Karpas-422 (cell line): ENCODE measurements at regions not wholly inside any gene's neighbourhood (a gene's known extent, or its start where the extent isn't known, plus 50 kb on each side); places are given as distances from the start of the nearest gene placed in this dataset.

ENCODE experiments used
- DNase-seq: peaks from one replicate; pipeline ENCODE4 v3.0.0-alpha.2; 2015
- H2AFZ ChIP-seq: fragments of 200-600 bp; sonication (generic); 2 replicates; pipeline ENCODE4 v1.6.1; 2014; ENCODE audit warnings: antibody characterized with exemption, low read length, mixed read lengths
- H3K27ac ChIP-seq: fragments of 200-600 bp; sonication (generic); 2 replicates; pipeline ENCODE4 v1.5.1; 2014; ENCODE audit warnings: mild to moderate bottlenecking, low read length, moderate library complexity
- H3K27me3 ChIP-seq: fragments of 200-600 bp; sonication (generic); 2 replicates; pipeline ENCODE4 v1.6.1; 2014; ENCODE audit warnings: low read length, mixed read lengths
- H3K36me3 ChIP-seq: fragments of 200-600 bp; sonication (generic); 2 replicates; pipeline ENCODE4 v1.6.1; 2014; ENCODE audit warnings: low read length, mixed read lengths; ENCODE audit not compliant: insufficient read depth
- H3K4me1 ChIP-seq: fragments of 200-600 bp; sonication (generic); 2 replicates; pipeline ENCODE4 v1.6.1; 2014; ENCODE audit warnings: mild to moderate bottlenecking, low read length, mixed read lengths
- H3K4me2 ChIP-seq: fragments of 200-600 bp; sonication (generic); 2 replicates; pipeline ENCODE4 v1.6.1; 2014; ENCODE audit warnings: low read length, low read depth, mild to moderate bottlenecking; ENCODE audit not compliant: poor library complexity, severe bottlenecking
- H3K4me3 ChIP-seq: fragments of 200-600 bp; sonication (generic); 2 replicates; pipeline ENCODE4 v1.5.1; 2014; ENCODE audit warnings: mild to moderate bottlenecking, antibody characterized with exemption, low read length, mixed read lengths
- H3K79me2 ChIP-seq: fragments of 200-600 bp; sonication (generic); 2 replicates; pipeline ENCODE4 v1.6.1; 2014; ENCODE audit warnings: mild to moderate bottlenecking, low read length, mixed read lengths
- H3K9ac ChIP-seq: fragments of 200-600 bp; sonication (generic); 2 replicates; pipeline ENCODE4 v1.6.0; 2014; ENCODE audit warnings: low read length
- H3K9me2 ChIP-seq: fragments of 200-600 bp; sonication (generic), shearing (Covaris generic); replicated peaks from 2 replicates; pipeline ENCODE4 v1.6.0; 2014; ENCODE audit warnings: mild to moderate bottlenecking, low read length, moderate library complexity; ENCODE audit not compliant: insufficient read depth
- H3K9me3 ChIP-seq: fragments of 300-700, 200-600 bp; sonication (generic); 2 replicates; pipeline ENCODE4 v1.6.1; 2014; ENCODE audit warnings: low read length, mixed read lengths
- H4K20me1 ChIP-seq: fragments of 200-600 bp; sonication (generic); 2 replicates; pipeline ENCODE4 v1.6.1; 2014; ENCODE audit warnings: mild to moderate bottlenecking, antibody characterized with exemption, low read length, low read depth; ENCODE audit not compliant: insufficient read depth

- Histone ChIP-seq H3K4me3 (no peak overlapping the region), H3K9me3 (no peaks in the 10 kb centered on the region), H3K27ac (no peak overlapping the region), H4K20me1 (no peaks in the 10 kb centered on the region), H3K79me2 (no peaks in the 10 kb centered on the region), H3K4me1 (no peaks in the 10 kb centered on the region), H2AFZ (no peak overlapping the region), H3K36me3 (no peaks in the 10 kb centered on the region), H3K4me2 (no peak overlapping the region), H3K9ac (no peak overlapping the region), H3K27me3 (no peaks in the 10 kb centered on the region), H3K9me2 (no peaks in the 10 kb centered on the region)
- DNase-seq: no peak
Observed at GRCh38 chr5:174413567-174414314, 310.6 kb upstream of the MSX2 start.

GRCh38 chr5:174414315-174414710 lies 310.1 kb upstream of the MSX2 start:
- no peak overlapping the region for H3K4me3 ChIP-seq
- no peaks in the 10 kb centered on the region for H3K9me3 ChIP-seq
- no peak overlapping the region for H3K27ac ChIP-seq
- H3K4me1 ChIP-seq: no peaks in the 10 kb centered on the region
- H3K9me2 ChIP-seq: no peaks in the 10 kb centered on the region
- H2AFZ ChIP-seq: no peak overlapping the region
- H3K36me3 ChIP-seq: no peaks in the 10 kb centered on the region
- no peaks in the 10 kb centered on the region for H4K20me1 ChIP-seq
- H3K4me2 ChIP-seq: no peak overlapping the region
- H3K9ac ChIP-seq: no peak overlapping the region
- no peak for DNase-seq
- no peaks in the 10 kb centered on the region for H3K79me2 ChIP-seq
- no peaks in the 10 kb centered on the region for H3K27me3 ChIP-seq

- no peaks in the 10 kb centered on the region for H3K4me1 ChIP-seq
- H3K9me3 ChIP-seq: no peaks in the 10 kb centered on the region
- H4K20me1 ChIP-seq: no peaks in the 10 kb centered on the region
- no peak overlapping the region for H3K27ac ChIP-seq
- H3K27me3 ChIP-seq: no peaks in the 10 kb centered on the region
- no peaks in the 10 kb centered on the region for H3K9me2 ChIP-seq
- H3K4me2 ChIP-seq: no peak overlapping the region
- H3K36me3 ChIP-seq: no peaks in the 10 kb centered on the region
- H2AFZ ChIP-seq: no peak overlapping the region
- no peaks in the 10 kb centered on the region for H3K79me2 ChIP-seq
- no peak overlapping the region for H3K4me3 ChIP-seq
- DNase-seq: no peak
- no peak overlapping the region for H3K9ac ChIP-seq
Observed at GRCh38 chr5:174418809-174419539, 305.4 kb upstream of the MSX2 start.

- H3K4me2 ChIP-seq: no peak overlapping the region
- H3K9me3 ChIP-seq: no peaks in the 10 kb centered on the region
- no peaks in the 10 kb centered on the region for H4K20me1 ChIP-seq
- no peaks in the 10 kb centered on the region for H3K4me1 ChIP-seq
- H3K27ac ChIP-seq: no peak overlapping the region
- H3K36me3 ChIP-seq: no peaks in the 10 kb centered on the region
- H3K9ac ChIP-seq: no peak overlapping the region
- H3K79me2 ChIP-seq: no peaks in the 10 kb centered on the region
- no peaks in the 10 kb centered on the region for H3K27me3 ChIP-seq
- no peak overlapping the region for H3K4me3 ChIP-seq
- no peak overlapping the region for H2AFZ ChIP-seq
- no peaks in the 10 kb centered on the region for H3K9me2 ChIP-seq
- peak; percentile 91 for DNase-seq
Observed at GRCh38 chr5:174419540-174420132, 304.7 kb upstream of the MSX2 start.

GRCh38 chr5:174420651-174421407 lies 303.6 kb upstream of the MSX2 start:
- Histone ChIP-seq H3K36me3 (no peaks in the 10 kb centered on the region), H4K20me1 (no peaks in the 10 kb centered on the region), H3K9me3 (no peaks in the 10 kb centered on the region), H3K79me2 (no peaks in the 10 kb centered on the region), H2AFZ (no peak overlapping the region), H3K9me2 (no peaks in the 10 kb centered on the region), H3K4me2 (no peak overlapping the region), H3K4me3 (no peak overlapping the region), H3K4me1 (no peaks in the 10 kb centered on the region), H3K27ac (no peak overlapping the region), H3K27me3 (no peaks in the 10 kb centered on the region), H3K9ac (no peak overlapping the region)
- no peak for DNase-seq

- H2AFZ ChIP-seq: no peak overlapping the region
- no peak overlapping the region for H3K4me3 ChIP-seq
- H3K9ac ChIP-seq: no peak overlapping the region
Observed at GRCh38 chr5:174421408-174421805, 303.0 kb upstream of the MSX2 start.

GRCh38 chr5:174423558-174423957 lies 300.8 kb upstream of the MSX2 start:
- Histone ChIP-seq H3K9me3 (no peaks in the 10 kb centered on the region), H3K4me1 (no peaks in the 10 kb centered on the region), H3K4me3 (no peak overlapping the region), H3K79me2 (no peaks in the 10 kb centered on the region), H3K9me2 (no peaks in the 10 kb centered on the region), H3K36me3 (no peaks in the 10 kb centered on the region), H3K9ac (no peak overlapping the region), H3K27ac (no peak overlapping the region), H2AFZ (no peak overlapping the region), H3K27me3 (no peaks in the 10 kb centered on the region), H4K20me1 (no peaks in the 10 kb centered on the region), H3K4me2 (no peak overlapping the region)
- no peak for DNase-seq

More at GRCh38 chr5:174421408-174421805, 303.0 kb upstream of the MSX2 start:
- H3K4me2 ChIP-seq: no peak overlapping the region
- no peaks in the 10 kb centered on the region for H3K27me3 ChIP-seq
- DNase-seq: no peak
- no peaks in the 10 kb centered on the region for H3K79me2 ChIP-seq
- no peaks in the 10 kb centered on the region for H4K20me1 ChIP-seq
- no peak overlapping the region for H3K27ac ChIP-seq
- no peaks in the 10 kb centered on the region for H3K36me3 ChIP-seq
- H3K9me2 ChIP-seq: no peaks in the 10 kb centered on the region
- H3K9me3 ChIP-seq: no peaks in the 10 kb centered on the region
- no peaks in the 10 kb centered on the region for H3K4me1 ChIP-seq
